Muscle of leg (tissue), 3 donors: ENCODE measurements at regions not wholly inside any gene's neighbourhood (a gene's known extent, or its start where the extent isn't known, plus 50 kb on each side); places are given as distances from the start of the nearest gene placed in this dataset.
"Not testable (repeated sequence)": the region's sequence is repeated elsewhere in the genome, so short reads cannot be mapped to it uniquely, and the experiment has no call there.

Source experiments
- DNase-seq: peaks from one replicate; pipeline ENCODE4 v3.0.0; 2013
- H3K27ac ChIP-seq: one replicate; pipeline ENCODE4 v1.5.1; 2013; ENCODE audit warnings: mild to moderate bottlenecking, low read length, control low read depth
- H3K27me3 ChIP-seq: one replicate; pipeline ENCODE4 v1.6.1; 2013; ENCODE audit warnings: low read length; ENCODE audit not compliant: control insufficient read depth, insufficient read depth
- H3K36me3 ChIP-seq: one replicate; pipeline ENCODE4 v1.6.1; 2013; ENCODE audit warnings: low read length; ENCODE audit not compliant: control insufficient read depth, insufficient read depth
- H3K4me1 ChIP-seq: one replicate; pipeline ENCODE4 v1.6.1; 2013; ENCODE audit warnings: low read length; ENCODE audit not compliant: control insufficient read depth, insufficient read depth
- H3K4me3 ChIP-seq: one replicate; pipeline ENCODE4 v1.5.1; 2013; ENCODE audit warnings: low read length, control low read depth
- H3K9me3 ChIP-seq: replicated peaks from 2 replicates; pipeline ENCODE4 v1.6.1; 2013; ENCODE audit warnings: low read depth, low read length; ENCODE audit not compliant: control insufficient read depth
- WGBS: methylation state at CpG from one replicate; pipeline ENCODE4 v1.1.5; 2013; ENCODE audit warnings: missing lambda C conversion rate; ENCODE audit not compliant: insufficient coverage; 5-methylcytosine and 5-hydroxymethylcytosine counted together

- H3K9me3 ChIP-seq: peaks cover 50% of the 10 kb centered on the region
- not testable (repeated sequence) for DNase-seq, H3K4me1 ChIP-seq, H3K36me3 ChIP-seq, H3K27me3 ChIP-seq, H3K27ac ChIP-seq, H3K4me3 ChIP-seq
- WGBS: 68% methylated on average over 7 of the region's 9 CpGs
Observed at GRCh38 chr21:9752028-9752427, 769.4 kb upstream of the TPTE start.

DNA sequence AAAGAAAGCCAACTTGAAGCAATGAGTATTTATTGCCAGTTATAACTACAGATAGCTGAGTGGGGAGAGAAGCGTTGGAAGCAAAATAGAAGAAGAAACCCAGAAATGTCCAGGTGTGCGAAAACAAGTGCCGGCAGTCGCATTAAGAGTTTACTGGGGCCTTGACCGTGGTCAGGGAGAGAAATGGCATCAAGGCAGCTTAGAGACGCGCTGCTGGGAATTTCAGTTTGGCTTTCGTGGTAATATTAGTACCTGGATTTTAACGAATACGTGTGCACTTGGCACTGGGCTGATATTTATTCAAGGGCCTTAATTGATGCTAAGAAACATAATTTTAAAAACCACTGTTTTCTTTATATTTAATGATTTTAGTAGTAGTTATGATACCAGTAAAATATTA is 767.9 kb upstream of the TPTE start:
- H3K9me3 ChIP-seq: peaks cover 54% of the 10 kb centered on the region
- DNase-seq, H3K4me3 ChIP-seq, H3K27ac ChIP-seq, H3K36me3 ChIP-seq, H3K4me1 ChIP-seq, H3K27me3 ChIP-seq: not testable (repeated sequence)
- WGBS: 76% methylated on average over 8 of the region's 10 CpGs

- H3K27me3 ChIP-seq: no peaks in the 10 kb centered on the region
- no peak overlapping the region for H3K27ac ChIP-seq
- H3K4me3 ChIP-seq: no peak overlapping the region
- peaks cover 58% of the 10 kb centered on the region for H3K9me3 ChIP-seq
- no peak for DNase-seq
- WGBS: 54% methylated on average over 6 of the region's 7 CpGs
- no peaks in the 10 kb centered on the region for H3K36me3 ChIP-seq
- H3K4me1 ChIP-seq: no peaks in the 10 kb centered on the region
Observed at GRCh38 chr21:9753943-9754342, 767.4 kb upstream of the TPTE start.

GRCh38 chr21:9754434-9754833 is 766.9 kb upstream of the TPTE start:
- not testable (repeated sequence) for H3K4me3 ChIP-seq, DNase-seq, H3K36me3 ChIP-seq, H3K4me1 ChIP-seq, H3K27ac ChIP-seq, H3K27me3 ChIP-seq
- 50% methylated on average over 1 of the region's 1 CpG for whole genome bisulfite sequencing
- peaks cover 61% of the 10 kb centered on the region for H3K9me3 ChIP-seq

DNA sequence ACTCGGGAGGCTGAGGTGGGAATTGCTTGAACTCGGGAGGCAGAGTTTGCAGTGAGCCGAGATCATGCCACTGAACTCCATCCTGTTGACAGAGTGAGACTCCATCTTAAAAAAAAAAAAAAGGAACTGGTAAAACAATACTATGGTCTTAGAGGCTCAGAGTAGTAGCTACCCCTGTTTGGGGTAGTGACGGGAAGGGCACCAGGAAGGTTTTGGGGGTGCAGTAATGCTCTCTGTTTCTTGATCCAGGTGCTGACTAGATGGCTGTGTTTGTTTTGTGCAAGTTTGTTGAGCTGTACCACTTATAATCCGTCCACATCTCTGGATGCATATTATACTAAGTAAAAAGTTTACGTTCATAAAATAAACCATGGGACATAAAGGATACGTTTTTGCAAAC is 765.8 kb upstream of the TPTE start:
- Histone ChIP-seq H3K4me1 (no peaks in the 10 kb centered on the region), H3K27ac (no peak overlapping the region), H3K9me3 (peaks cover 57% of the 10 kb centered on the region), H3K36me3 (no peaks in the 10 kb centered on the region), H3K27me3 (no peaks in the 10 kb centered on the region), H3K4me3 (no peak overlapping the region)
- 86% methylated on average over 1 of the region's 7 CpGs for WGBS
- DNase-seq: no peak

GRCh38 chr21:9756677-9757076 is 764.7 kb upstream of the TPTE start:
- WGBS: 74% methylated on average over 7 of the region's 9 CpGs
- Histone ChIP-seq H3K36me3 (no peaks in the 10 kb centered on the region), H3K4me3 (no peak overlapping the region), H3K4me1 (no peaks in the 10 kb centered on the region), H3K27ac (no peak overlapping the region), H3K9me3 (peaks cover 58% of the 10 kb centered on the region), H3K27me3 (no peaks in the 10 kb centered on the region)
- DNase-seq: no peak

DNA sequence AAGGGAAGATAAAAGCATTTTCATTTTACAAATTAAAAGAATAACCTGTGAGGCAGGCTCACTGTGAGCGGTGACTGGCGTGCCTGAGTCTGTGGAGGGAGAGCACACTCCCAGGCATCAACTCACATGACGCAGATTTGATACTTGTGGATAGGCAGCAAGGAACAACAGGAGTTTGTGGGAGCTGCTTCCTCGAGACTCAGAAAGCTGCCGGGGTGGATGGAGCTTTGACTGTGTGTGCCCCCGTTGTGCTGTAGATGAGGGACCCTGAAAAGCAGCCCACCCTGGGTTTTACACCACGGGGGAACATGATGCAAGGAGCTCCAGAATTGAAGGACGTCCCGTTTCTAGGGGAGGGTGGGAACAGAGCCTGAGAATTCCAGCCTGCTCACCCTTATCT is 764.3 kb upstream of the TPTE start:
- H3K27ac ChIP-seq, H3K27me3 ChIP-seq, H3K4me1 ChIP-seq, DNase-seq, H3K4me3 ChIP-seq, H3K36me3 ChIP-seq: not testable (repeated sequence)
- H3K9me3 ChIP-seq: peaks cover 54% of the 10 kb centered on the region
- 61% methylated on average over 6 of the region's 9 CpGs for WGBS

DNA sequence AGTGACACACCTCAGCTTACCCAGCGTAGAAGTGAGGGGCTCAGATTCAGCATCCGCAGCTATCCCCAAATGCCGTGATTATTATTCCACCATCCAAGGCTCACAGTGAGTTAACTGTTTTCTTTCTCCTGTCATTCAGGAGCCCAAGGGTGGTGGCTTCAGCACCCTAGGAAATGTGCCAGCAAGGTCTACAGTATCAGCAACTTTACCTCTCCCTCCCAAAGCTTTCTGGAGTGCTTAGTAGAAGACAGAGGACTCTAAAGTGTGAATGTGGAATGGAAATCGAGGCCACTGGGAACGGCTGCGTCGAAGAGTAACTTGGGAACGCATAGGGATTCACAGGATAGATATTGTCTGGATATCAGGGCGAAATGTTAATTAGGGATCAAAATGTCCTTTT is 763.8 kb upstream of the TPTE start:
- H3K27ac ChIP-seq, H3K27me3 ChIP-seq, H3K36me3 ChIP-seq, H3K4me1 ChIP-seq, DNase-seq, H3K4me3 ChIP-seq: not testable (repeated sequence)
- WGBS: 73% methylated on average over 9 of the region's 9 CpGs
- peaks cover 54% of the 10 kb centered on the region for H3K9me3 ChIP-seq

DNA sequence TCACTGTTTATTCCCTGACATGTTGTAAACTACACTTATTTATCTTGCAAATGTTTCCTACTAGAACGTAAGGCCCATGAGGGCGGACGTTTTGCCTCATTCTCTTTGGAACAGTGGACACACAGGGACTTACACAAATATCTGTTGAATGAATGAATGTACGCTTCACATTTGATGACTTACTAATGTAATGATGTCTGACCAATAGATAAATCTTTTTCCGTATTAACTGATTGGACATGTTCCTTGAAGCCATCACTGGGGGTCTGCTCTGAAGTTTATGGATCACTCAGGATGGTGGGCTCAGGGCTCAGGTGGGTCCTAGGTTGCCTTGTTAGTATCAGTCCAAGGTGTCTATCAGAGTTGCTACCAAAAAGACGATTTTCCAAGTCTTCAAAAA is 763.2 kb upstream of the TPTE start:
- no peaks in the 10 kb centered on the region for H3K4me1 ChIP-seq
- DNase-seq: no peak
- H3K4me3 ChIP-seq: no peak overlapping the region
- no peak overlapping the region for H3K27ac ChIP-seq
- 75% methylated on average over 5 of the region's 6 CpGs for WGBS
- no peaks in the 10 kb centered on the region for H3K27me3 ChIP-seq
- peaks cover 54% of the 10 kb centered on the region for H3K9me3 ChIP-seq
- no peaks in the 10 kb centered on the region for H3K36me3 ChIP-seq

- no peak for DNase-seq
- Histone ChIP-seq H3K27me3 (no peaks in the 10 kb centered on the region), H3K4me3 (no peak overlapping the region), H3K27ac (no peak overlapping the region), H3K9me3 (peaks cover 56% of the 10 kb centered on the region), H3K36me3 (no peaks in the 10 kb centered on the region), H3K4me1 (no peaks in the 10 kb centered on the region)
- 69% methylated on average over 6 of the region's 6 CpGs for WGBS
Observed at GRCh38 chr21:9758888-9759287, 762.5 kb upstream of the TPTE start.

- Histone ChIP-seq H3K4me3 (no peak overlapping the region), H3K27me3 (no peaks in the 10 kb centered on the region), H3K4me1 (no peaks in the 10 kb centered on the region), H3K9me3 (peaks cover 57% of the 10 kb centered on the region), H3K36me3 (no peaks in the 10 kb centered on the region), H3K27ac (no peak overlapping the region)
- WGBS: 81% methylated on average over 8 of the region's 9 CpGs
- DNase-seq: no peak
Observed at GRCh38 chr21:9759972-9760371, 761.4 kb upstream of the TPTE start.
